ENCODE measurements at regions not wholly inside any gene's neighbourhood (a gene's known extent, or its start where the extent isn't known, plus 50 kb on each side); places are given as distances from the start of the nearest gene placed in this dataset.

DNA sequence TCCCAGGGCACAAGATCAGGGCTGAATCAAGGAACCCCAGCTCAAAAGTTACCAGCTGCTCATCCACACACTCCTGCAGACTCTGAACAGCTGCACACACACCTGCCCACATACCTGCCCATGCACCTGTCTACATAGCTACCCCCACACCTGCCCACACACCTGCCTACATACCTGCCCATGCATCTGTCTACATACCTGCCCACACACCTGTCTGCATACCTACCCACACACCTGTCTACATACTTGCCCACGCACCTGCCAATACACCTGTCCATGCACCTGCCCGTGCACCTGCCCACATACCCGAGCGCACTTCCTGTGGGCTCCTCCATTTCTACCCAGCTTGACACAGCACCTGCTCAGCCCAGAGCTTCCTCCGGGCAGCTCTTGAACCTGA lies 122.8 kb upstream of the AGAP1 start:
- no peak for DNase-seq

- peak; percentile 28 for DNase-seq
These were observed 120.7 kb upstream of the AGAP1 start for GRCh38 chr2:235373171-235373570.

- DNase-seq: peak; percentile 30
These were observed 116.7 kb upstream of the AGAP1 start for GRCh38 chr2:235377176-235377575.

- DNase-seq: no peak
These were observed 115.6 kb upstream of the AGAP1 start for GRCh38 chr2:235378246-235378645.

DNA sequence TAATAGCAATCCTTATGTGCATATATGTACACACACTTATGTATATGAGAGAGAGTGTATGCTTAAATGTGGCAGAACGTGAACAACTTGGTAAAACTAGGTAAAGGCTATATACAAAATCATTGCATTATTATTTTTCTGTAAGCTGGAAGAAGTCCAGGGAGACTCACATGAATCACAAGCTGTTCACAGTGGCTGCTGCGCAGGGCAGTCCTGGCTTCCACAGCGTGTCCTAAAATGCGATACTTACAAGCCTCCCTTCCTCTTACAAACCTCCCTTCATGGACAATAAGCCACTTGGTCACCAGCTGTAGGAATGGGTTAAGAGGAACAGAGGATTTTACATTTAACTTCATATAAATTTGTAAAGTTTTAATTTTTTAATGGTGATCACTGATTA lies 114.9 kb upstream of the AGAP1 start:
- DNase-seq: no peak

GRCh38 chr2:235381261-235381912 lies 112.5 kb upstream of the AGAP1 start:
- DNase-seq: peak; percentile 29

- no peak for DNase-seq
These were observed 111.7 kb upstream of the AGAP1 start for GRCh38 chr2:235382179-235382578.

DNA sequence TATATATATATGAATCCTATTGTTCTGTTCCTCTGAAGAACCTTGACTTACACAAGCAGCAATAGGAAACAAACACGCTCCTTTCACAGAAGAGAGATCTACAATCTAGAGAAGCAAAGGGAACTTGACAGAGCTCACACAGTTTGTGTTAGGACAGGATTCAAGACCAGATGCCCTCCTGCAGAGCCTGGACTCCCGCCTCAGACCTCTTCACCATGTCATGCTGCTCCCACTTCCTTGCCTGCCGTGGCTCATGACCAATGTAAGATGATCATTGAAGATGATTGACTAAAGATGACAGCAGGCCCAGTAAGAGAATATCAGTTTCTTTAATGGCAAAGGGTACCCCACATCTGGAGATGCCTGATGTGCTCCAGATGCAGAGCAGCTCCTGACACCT lies 111.2 kb upstream of the AGAP1 start:
- no peak for DNase-seq

GRCh38 chr2:235383272-235383843 lies 110.5 kb upstream of the AGAP1 start:
- no peak for DNase-seq

DNA sequence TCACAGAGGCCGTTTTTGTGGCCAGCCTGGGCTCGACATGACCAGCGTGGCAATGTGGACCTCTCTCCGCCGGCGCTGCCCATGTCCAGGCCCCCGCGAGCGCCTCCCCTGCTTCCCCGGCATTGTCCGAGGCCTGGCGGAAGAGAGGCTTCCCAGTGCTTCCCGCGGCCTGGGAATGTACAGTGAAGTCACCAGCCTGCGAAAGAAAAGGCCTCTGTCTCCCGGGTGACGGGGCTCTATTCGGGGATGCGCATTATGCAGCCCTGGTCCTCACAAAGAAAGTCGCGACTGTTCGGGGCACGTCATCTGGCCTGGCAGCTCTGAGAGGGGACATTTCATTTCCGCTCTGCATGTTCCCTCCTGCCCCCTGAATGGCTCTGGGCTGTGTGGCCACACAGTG lies 109.2 kb upstream of the AGAP1 start:
- no peak for DNase-seq

GRCh38 chr2:235389626-235390025 lies 104.2 kb upstream of the AGAP1 start:
- no peak for DNase-seq

- DNase-seq: no peak
These were observed 103.6 kb upstream of the AGAP1 start for GRCh38 chr2:235390108-235390815.

GRCh38 chr2:235390816-235391194 lies 103.0 kb upstream of the AGAP1 start:
- no peak for DNase-seq

- no peak for DNase-seq
These were observed 101.8 kb upstream of the AGAP1 start for GRCh38 chr2:235391921-235392615.

- peak; percentile 82 for DNase-seq
These were observed 99.5 kb upstream of the AGAP1 start for GRCh38 chr2:235394278-235394828.

- DNase-seq: no peak
These were observed 97.6 kb upstream of the AGAP1 start for GRCh38 chr2:235396071-235396846.

GRCh38 chr2:235398321-235398720 lies 95.5 kb upstream of the AGAP1 start:
- DNase-seq: no peak

GRCh38 chr2:235399895-235400294 lies 93.9 kb upstream of the AGAP1 start:
- DNase-seq: no peak

DNA sequence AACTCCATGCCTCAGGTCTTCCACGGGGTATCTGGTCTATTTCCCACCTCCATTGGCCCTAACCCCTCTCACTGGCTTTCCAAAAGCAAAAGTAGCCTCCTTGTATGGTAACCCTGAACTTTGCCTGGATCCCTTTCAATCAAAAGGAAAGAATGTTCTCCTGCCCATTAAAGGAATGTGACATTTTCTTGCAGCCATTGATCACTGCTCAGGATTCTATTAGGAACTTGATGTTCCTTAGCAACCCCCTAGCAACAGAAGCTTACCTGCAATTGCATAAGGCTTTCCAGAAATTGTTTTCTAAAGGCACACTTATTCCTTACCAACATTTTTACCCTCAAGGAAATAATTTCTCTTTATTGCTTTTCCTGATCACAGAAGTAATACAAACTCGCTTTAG lies 91.4 kb upstream of the AGAP1 start:
- no peak for DNase-seq

DNA sequence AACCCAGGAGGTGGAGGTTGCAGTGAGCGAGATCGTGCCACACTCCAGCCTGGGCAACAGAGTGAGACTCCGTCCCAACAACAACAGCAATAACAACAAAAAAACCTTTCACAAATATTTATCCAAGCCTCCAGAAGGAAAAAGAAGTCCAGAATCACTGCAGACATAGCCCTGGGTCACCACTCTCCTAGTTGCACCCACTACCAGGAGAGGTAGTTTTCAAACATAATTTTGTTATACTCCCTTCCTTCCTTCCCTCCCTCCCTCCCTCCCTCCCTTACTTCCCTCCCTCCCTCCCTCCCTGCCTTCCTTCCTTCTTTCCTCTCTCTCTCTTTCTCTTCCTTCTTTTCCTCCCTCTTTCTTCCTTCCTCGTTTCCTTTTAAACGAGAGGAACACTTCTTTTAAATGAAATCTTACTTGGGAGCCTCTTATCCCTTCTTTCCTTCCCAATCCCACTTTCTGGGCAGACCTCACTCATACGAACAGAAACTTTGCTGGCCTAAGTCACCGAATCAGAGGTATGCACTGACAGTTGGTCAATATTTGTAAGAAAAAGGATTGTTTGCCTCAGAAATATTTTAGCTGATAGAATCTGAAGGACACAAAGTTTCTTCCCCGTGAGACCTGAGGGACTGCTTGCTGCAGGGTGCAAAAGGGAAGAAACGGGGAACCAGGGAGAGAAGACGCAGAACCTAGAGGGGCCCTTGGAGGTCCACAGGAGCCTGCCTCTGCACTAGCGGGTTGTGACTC lies 88.1 kb upstream of the AGAP1 start:
- no peak for DNase-seq

- DNase-seq: no peak
These were observed 87.4 kb upstream of the AGAP1 start for GRCh38 chr2:235406430-235406829.

- DNase-seq: no peak
These were observed 81.8 kb upstream of the AGAP1 start for GRCh38 chr2:235411905-235412485.
